Cardiac muscle cell (in vitro differentiated cells and primary cell): ENCODE measurements at regions not wholly inside any gene's neighbourhood (a gene's known extent, or its start where the extent isn't known, plus 50 kb on each side); places are given as distances from the start of the nearest gene placed in this dataset.

Experiments
- DNase-seq, 2 donors: peaks; one replicate each; pipeline versions ENCODE4 v3.0.0 to v3.0.0-alpha.2; 2010 to 2017; ENCODE audit warnings: low read depth in 1 of 2, low spot score in 1 of 2
- H3K27ac ChIP-seq: fragments of 200-600 bp; sonication (generic); 2 replicates; pipeline ENCODE4 v1.5.1; 2016
- H3K27me3 ChIP-seq: fragments of 200-600 bp; sonication (generic); 2 replicates; pipeline ENCODE4 v1.6.0; 2016; ENCODE audit warnings: control low read depth
- H3K36me3 ChIP-seq: fragments of 200-600 bp; sonication (generic); 2 replicates; pipeline ENCODE4 v1.5.1; 2016; ENCODE audit warnings: control low read depth
- H3K4me1 ChIP-seq: fragments of 200-600 bp; sonication (generic); 2 replicates; pipeline ENCODE4 v1.8.1; 2017; ENCODE audit warnings: low read depth, mild to moderate bottlenecking, mixed run types
- H3K4me3 ChIP-seq: fragments of 200-600 bp; sonication (generic); 2 replicates; pipeline ENCODE4 v1.5.1; 2016; ENCODE audit warnings: mild to moderate bottlenecking
- H3K9me3 ChIP-seq: fragments of 200-600 bp; sonication (generic); 2 replicates; pipeline ENCODE4 v1.5.1; 2017; ENCODE audit warnings: low read depth, mild to moderate bottlenecking, control low read depth
- CTCF ChIP-seq: IDR thresholded peaks from 2 replicates; pipeline ENCODE4 v1.5.1; 2012; ENCODE audit warnings: low read depth, mild to moderate bottlenecking, low read length

DNA sequence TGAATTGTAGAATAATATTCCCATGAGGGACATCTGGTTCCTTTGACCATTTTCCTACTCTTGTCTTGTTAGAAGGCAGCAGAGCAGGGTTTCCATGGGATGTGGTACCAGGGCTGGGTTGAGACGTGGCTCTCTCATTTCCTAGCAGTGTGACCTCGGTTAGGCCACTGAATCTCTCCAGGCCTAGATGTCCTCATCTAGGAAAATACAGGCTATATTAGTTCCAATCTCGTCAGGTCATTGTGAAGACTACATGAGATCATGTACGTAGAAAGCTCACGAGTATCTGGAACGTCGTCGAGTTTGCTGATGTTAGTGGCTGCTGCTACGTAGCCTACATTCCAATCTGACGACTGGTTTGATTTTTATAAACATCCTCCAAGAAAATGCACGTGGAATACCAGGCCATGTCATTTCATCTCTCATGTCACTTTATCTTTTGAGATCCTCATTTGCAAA lies 278.2 kb upstream of the GATB start:
- H3K9me3 ChIP-seq, result no peaks in the 10 kb centered on the region
- DNase-seq, result peak in 1 of 2 donors; percentile 15
- no peak for TF ChIP-seq CTCF
- no peaks in the 10 kb centered on the region for H3K36me3 ChIP-seq
- no peak overlapping the region for H3K4me3 ChIP-seq
- H3K4me1 ChIP-seq, result no peaks in the 10 kb centered on the region
- H3K27me3 ChIP-seq, result no peaks in the 10 kb centered on the region
- no peak overlapping the region for H3K27ac ChIP-seq

GRCh38 chr4:152038238-152038637 lies 277.4 kb upstream of the GATB start:
- Histone ChIP-seq H3K27me3 (no peaks in the 10 kb centered on the region), H3K9me3 (no peaks in the 10 kb centered on the region), H3K4me3 (no peak overlapping the region), H3K27ac (no peak overlapping the region), H3K36me3 (no peaks in the 10 kb centered on the region), H3K4me1 (no peaks in the 10 kb centered on the region)
- TF ChIP-seq CTCF, result no peak
- DNase-seq, result peak in 1 of 2 donors; percentile 7

- Histone ChIP-seq H3K36me3 (no peaks in the 10 kb centered on the region), H3K27ac (no peak overlapping the region), H3K4me1 (no peaks in the 10 kb centered on the region), H3K4me3 (no peak overlapping the region), H3K27me3 (no peaks in the 10 kb centered on the region), H3K9me3 (no peaks in the 10 kb centered on the region)
- TF ChIP-seq CTCF, result no peak
- DNase-seq, result no peak
These were observed 276.6 kb upstream of the GATB start for GRCh38 chr4:152037435-152037834.

DNA sequence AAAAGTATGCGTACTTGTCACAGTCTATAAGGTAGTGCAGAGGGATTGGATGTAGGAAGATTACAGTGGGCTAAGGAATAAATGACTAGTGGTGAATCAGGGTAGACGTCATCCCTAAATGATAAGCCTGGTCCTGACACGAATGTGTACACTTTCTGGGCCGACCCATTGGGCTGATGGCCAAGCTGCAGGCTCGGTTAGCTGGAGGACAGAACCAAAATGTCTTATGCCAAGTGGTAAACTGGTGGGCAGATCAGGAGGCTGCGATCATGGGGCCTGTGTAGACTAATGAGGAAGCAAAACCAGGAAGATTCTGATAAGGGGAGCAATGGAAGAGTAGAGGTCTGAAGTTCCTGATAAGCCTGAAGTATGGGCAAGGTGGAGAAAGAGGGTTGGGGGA lies 272.8 kb upstream of the GATB start:
- no peak overlapping the region for H3K27ac ChIP-seq
- no peaks in the 10 kb centered on the region for H3K4me1 ChIP-seq
- no peak for TF ChIP-seq CTCF
- no peaks in the 10 kb centered on the region for H3K27me3 ChIP-seq
- DNase-seq, result no peak
- no peaks in the 10 kb centered on the region for H3K36me3 ChIP-seq
- no peak overlapping the region for H3K4me3 ChIP-seq
- H3K9me3 ChIP-seq, result no peaks in the 10 kb centered on the region

GRCh38 chr4:152032722-152033131 lies 271.9 kb upstream of the GATB start:
- Histone ChIP-seq H3K9me3 (no peaks in the 10 kb centered on the region), H3K4me3 (no peak overlapping the region), H3K27ac (no peak overlapping the region), H3K36me3 (no peaks in the 10 kb centered on the region), H3K4me1 (no peaks in the 10 kb centered on the region), H3K27me3 (no peaks in the 10 kb centered on the region)
- DNase-seq, result peak in 1 of 2 donors; percentile 34
- no peak for TF ChIP-seq CTCF

DNA sequence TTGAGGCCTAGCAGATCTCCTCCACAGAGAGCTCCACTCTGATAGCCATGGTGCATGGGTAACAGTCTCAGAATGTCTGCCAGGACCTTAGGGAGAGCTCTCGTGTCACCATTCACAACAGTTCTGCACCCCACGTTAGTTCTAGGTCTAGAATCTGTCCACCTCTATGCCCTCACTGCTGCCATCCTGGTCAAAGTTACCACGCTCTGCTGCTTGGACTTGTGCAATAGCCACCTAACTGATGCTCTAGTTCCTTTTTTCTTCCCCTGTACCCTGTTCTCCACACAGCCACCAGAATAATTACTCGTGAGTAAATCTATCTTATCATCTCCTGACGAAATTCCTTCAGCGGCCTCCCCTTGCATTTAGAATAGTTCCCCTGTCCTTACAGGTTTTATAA lies 268.8 kb upstream of the GATB start:
- Histone ChIP-seq H3K4me3 (no peak overlapping the region), H3K4me1 (no peaks in the 10 kb centered on the region), H3K36me3 (no peaks in the 10 kb centered on the region), H3K27ac (no peak overlapping the region), H3K27me3 (no peaks in the 10 kb centered on the region), H3K9me3 (no peaks in the 10 kb centered on the region)
- TF ChIP-seq CTCF, result no peak
- no peak for DNase-seq
